ENCODE measurements at regions not wholly inside any gene's neighbourhood (a gene's known extent, or its start where the extent isn't known, plus 50 kb on each side); places are given as distances from the start of the nearest gene placed in this dataset.

GRCh38 chr1:14470802-14471201 lies 127.7 kb upstream of the KAZN start (continued):
- no peak for TF ChIP-seq MTF1 (CRISPR knock-in tag; IDR thresholded peaks at IDR 0.05)
- TF ChIP-seq AHR (CRISPR knock-in tag; IDR thresholded peaks at IDR 0.05): no peak
- no peak for TF ChIP-seq CCAR2 (optimal IDR thresholded peaks at IDR 0.05; ENCODE audit: low read depth, low read length)

DNA sequence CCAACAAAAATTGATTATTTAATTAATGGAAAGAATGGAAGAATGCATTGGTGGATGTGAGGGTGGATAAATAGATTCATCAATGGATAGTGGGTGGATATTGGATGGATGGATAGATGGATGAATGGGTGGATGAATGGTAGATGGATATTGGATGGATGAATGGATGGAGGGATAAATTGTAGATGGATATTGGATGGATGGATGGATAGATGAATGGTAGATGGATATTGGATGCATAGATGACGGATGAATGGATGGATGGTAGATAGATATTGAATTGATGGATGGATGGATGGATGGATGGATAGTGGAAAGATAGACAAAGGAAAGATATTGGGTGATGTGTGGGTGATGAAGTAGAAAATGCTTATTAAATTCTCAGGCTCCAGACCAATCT lies 123.6 kb upstream of the KAZN start:
- Histone ChIP-seq H3K4me1 (ENCODE audit: insufficient read depth, low read length) (no peaks in the 10 kb centered on the region), H3K36me3 (replicated peaks in 1 of 2; ENCODE audit: control insufficient read depth in 1 of 2, insufficient read depth in 2 of 2, low read length in 2 of 2) (no peaks in the 10 kb centered on the region), H3K27me3 (ENCODE audit: control insufficient read depth in 1 of 2, insufficient read depth in 2 of 2, low read length in 2 of 2) (no peaks in the 10 kb centered on the region; a peak in 1 of 5 replicates), H3K4me3 (replicated peaks in 1 of 3; ENCODE audit: insufficient read depth in 1 of 3, low read depth in 2 of 3, low read length in 3 of 3) (no peak overlapping the region), H3K9me3 (ENCODE audit: low read length) (no peaks in the 10 kb centered on the region), H3K4me2 (ENCODE audit: low read depth, low read length) (no peak overlapping the region), H3K27ac (ENCODE audit: extremely low read length, insufficient read depth, low read length) (no peak overlapping the region), H2AFZ (ENCODE audit: low read length) (no peak overlapping the region), H3K9ac (ENCODE audit: insufficient read depth, low read depth, low read length) (no peak overlapping the region), H3K79me2 (ENCODE audit: insufficient read depth, low read length) (no peaks in the 10 kb centered on the region), H4K20me1 (ENCODE audit: insufficient read depth, low read length) (no peaks in the 10 kb centered on the region)
- ATAC-seq (no peak), DNase-seq (ENCODE audit: low spot score) (no peak), FAIRE-seq (no peak)
- WGBS (ENCODE audit: low lambda C conversion rate): 12% methylated on average over 1 of the region's 1 CpG
- POLR2A ChIA-PET: no interaction called here
- in situ Hi-C loops (cut with HindIII; ENCODE audit: extremely low pct_ligation_motif_present, low pct_unique_long_range_greater_than_20kb): no loop called here
- no TSS peak for BruUV-seq (replicated peaks)
- CTCF ChIA-PET (ENCODE audit: low intra/inter-chr PET ratio, low total read pairs): no interaction called here
- intact Hi-C loops (cut with micrococcal nuclease; ENCODE audit: unreplicated experiment): no loop called here
- TF ChIP-seq ZFP36 (IDR thresholded peaks at IDR 0.05; ENCODE audit: borderline replicate concordance, low read depth, low read length, partially characterized antibody) (no peak), ZNF12 (CRISPR knock-in tag; IDR thresholded peaks at IDR 0.05) (no peak), MTERF4 (CRISPR knock-in tag; IDR thresholded peaks at IDR 0.05) (no peak), ZNF256 (CRISPR knock-in tag; conservative IDR thresholded peaks at IDR 0.05) (no peak), REL (CRISPR knock-in tag; conservative IDR thresholded peaks at IDR 0.05) (no peak), RBFOX2 (IDR thresholded peaks at IDR 0.05; ENCODE audit: low read depth, low read length) (no peak), HMG20B (CRISPR knock-in tag; conservative IDR thresholded peaks at IDR 0.05) (no peak), FUBP1 (CRISPR knock-in tag; IDR thresholded peaks at IDR 0.05; ENCODE audit: borderline replicate concordance) (no peak), REXO4 (CRISPR knock-in tag; IDR thresholded peaks at IDR 0.05; ENCODE audit: borderline replicate concordance) (no peak), HNRNPK (IDR thresholded peaks at IDR 0.05; ENCODE audit: low read depth, low read length, poor library complexity, severe bottlenecking) (no peak), ZKSCAN1 (IDR thresholded peaks at IDR 0.05; ENCODE audit: low read length) (no peak), ZBTB46 (CRISPR knock-in tag; IDR thresholded peaks at IDR 0.05; ENCODE audit: borderline replicate concordance) (no peak)
- TF ChIP-seq, protein P1, sequence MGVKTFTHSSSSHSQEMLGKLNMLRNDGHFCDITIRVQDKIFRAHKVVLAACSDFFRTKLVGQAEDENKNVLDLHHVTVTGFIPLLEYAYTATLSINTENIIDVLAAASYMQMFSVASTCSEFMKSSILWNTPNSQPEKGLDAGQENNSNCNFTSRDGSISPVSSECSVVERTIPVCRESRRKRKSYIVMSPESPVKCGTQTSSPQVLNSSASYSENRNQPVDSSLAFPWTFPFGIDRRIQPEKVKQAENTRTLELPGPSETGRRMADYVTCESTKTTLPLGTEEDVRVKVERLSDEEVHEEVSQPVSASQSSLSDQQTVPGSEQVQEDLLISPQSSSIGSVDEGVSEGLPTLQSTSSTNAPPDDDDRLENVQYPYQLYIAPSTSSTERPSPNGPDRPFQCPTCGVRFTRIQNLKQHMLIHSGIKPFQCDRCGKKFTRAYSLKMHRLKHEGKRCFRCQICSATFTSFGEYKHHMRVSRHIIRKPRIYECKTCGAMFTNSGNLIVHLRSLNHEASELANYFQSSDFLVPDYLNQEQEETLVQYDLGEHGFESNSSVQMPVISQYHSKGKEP (CRISPR knock-in tag; IDR thresholded peaks at IDR 0.05): no peak
- TF ChIP-seq, protein P2, sequence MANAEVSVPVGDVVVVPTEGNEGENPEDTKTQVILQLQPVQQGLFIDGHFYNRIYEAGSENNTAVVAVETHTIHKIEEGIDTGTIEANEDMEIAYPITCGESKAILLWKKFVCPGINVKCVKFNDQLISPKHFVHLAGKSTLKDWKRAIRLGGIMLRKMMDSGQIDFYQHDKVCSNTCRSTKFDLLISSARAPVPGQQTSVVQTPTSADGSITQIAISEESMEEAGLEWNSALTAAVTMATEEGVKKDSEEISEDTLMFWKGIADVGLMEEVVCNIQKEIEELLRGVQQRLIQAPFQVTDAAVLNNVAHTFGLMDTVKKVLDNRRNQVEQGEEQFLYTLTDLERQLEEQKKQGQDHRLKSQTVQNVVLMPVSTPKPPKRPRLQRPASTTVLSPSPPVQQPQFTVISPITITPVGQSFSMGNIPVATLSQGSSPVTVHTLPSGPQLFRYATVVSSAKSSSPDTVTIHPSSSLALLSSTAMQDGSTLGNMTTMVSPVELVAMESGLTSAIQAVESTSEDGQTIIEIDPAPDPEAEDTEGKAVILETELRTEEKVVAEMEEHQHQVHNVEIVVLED (CRISPR knock-in tag; IDR thresholded peaks at IDR 0.05; ENCODE audit: borderline replicate concordance): no peak
